Kidney (tissue), 13 donors: ENCODE measurements at regions not wholly inside any gene's neighbourhood (a gene's known extent, or its start where the extent isn't known, plus 50 kb on each side); places are given as distances from the start of the nearest gene placed in this dataset.

Experiments used
- DNase-seq, 5 donors: peaks; one replicate each; pipeline ENCODE4 v3.0.0-alpha.2; 2013 to 2020
- FAIRE-seq: peaks from 2 replicates; lab custom pipeline; 2012; peaks lifted over from hg19 to GRCh38; lab: Jason Lieb, UNC
- H3K27ac ChIP-seq, 2 donors: one replicate each; pipeline ENCODE4 v1.7.0; 2013; ENCODE audit warnings: low read depth in 2 of 2, low read length in 2 of 2, inconsistent platforms in 1 of 2
- H3K27me3 ChIP-seq: one replicate; pipeline ENCODE4 v1.7.1; 2013; ENCODE audit warnings: low read length, inconsistent platforms; ENCODE audit not compliant: control insufficient read depth, insufficient read depth
- H3K36me3 ChIP-seq, 3 donors: one replicate each; pipeline versions ENCODE4 v1.7.0 to v1.7.1; 2013; ENCODE audit warnings: low read length in 3 of 3, control low read depth in 1 of 3, inconsistent platforms in 1 of 3; ENCODE audit not compliant: insufficient read depth in 3 of 3, control insufficient read depth in 2 of 3
- H3K4me1 ChIP-seq, 3 donors: one replicate each; pipeline versions ENCODE4 v1.7.0 to v1.7.1; 2013; ENCODE audit warnings: low read length in 3 of 3, inconsistent platforms in 1 of 3, low read depth in 1 of 3; ENCODE audit not compliant: control insufficient read depth in 2 of 3, insufficient read depth in 2 of 3
- H3K4me3 ChIP-seq, 3 donors: one replicate each; pipeline versions ENCODE4 v1.7.0 to v1.8.1; 2013; ENCODE audit warnings: low read length in 3 of 3, control low read depth in 1 of 3, inconsistent platforms in 1 of 3
- H3K9ac ChIP-seq, 3 donors: one replicate each; pipeline versions ENCODE4 v1.7.0 to v1.7.1; 2013; ENCODE audit warnings: low read length in 3 of 3, control low read depth in 1 of 3, inconsistent platforms in 1 of 3
- H3K9me3 ChIP-seq, 3 donors: one replicate each; pipeline versions ENCODE4 v1.7.0 to v1.7.1; 2013; ENCODE audit warnings: low read length in 3 of 3, control low read depth in 1 of 3, inconsistent platforms in 1 of 3; ENCODE audit not compliant: control insufficient read depth in 2 of 3, insufficient read depth in 1 of 3
- CTCF ChIP-seq: IDR thresholded peaks from 3 replicates; pipeline ENCODE4 v1.5.1; 2012; ENCODE audit warnings: mild to moderate bottlenecking, moderate library complexity, borderline replicate concordance; ENCODE audit not compliant: insufficient read depth; ENCODE audit errors: extremely low read depth
- intact Hi-C: fragments of 100-400 bp; cut with DNase I; formaldehyde crosslinking; loops from one replicate; pipeline ENCODE4 v1.11.1; 2022
- donor health status: control.
- donor health status: control.
- donor health status: control.
- donor health status: control.
- donor health status: control.
- donor health status: DM: yes; HTN: yes; CAD: no.
- donor health status: Normal renal cell carcinoma (clear cell type).

- intact Hi-C loops = no loop called here
- Histone ChIP-seq H3K27me3 (no peaks in the 10 kb centered on the region), H3K9ac (no peak overlapping the region), H3K4me1 (no peaks in the 10 kb centered on the region), H3K4me3 (no peak overlapping the region), H3K27ac (no peak overlapping the region), H3K36me3 (no peaks in the 10 kb centered on the region), H3K9me3 (no peaks in the 10 kb centered on the region)
- no peak for DNase-seq
- TF ChIP-seq CTCF = no peak
- FAIRE-seq = no peak
Measured at GRCh38 chr12:28938056-28938455, 211.0 kb upstream of the FAR2 start.

- Histone ChIP-seq H3K4me3 (no peak overlapping the region), H3K27me3 (no peaks in the 10 kb centered on the region), H3K36me3 (no peaks in the 10 kb centered on the region), H3K9me3 (no peaks in the 10 kb centered on the region), H3K4me1 (no peaks in the 10 kb centered on the region), H3K27ac (no peak overlapping the region), H3K9ac (no peak overlapping the region)
- FAIRE-seq (no peak), DNase-seq (peak in 3 of 5 donors; percentile 39 to 57 (median 56))
- TF ChIP-seq CTCF = no peak
- intact Hi-C loops = no loop called here
Measured at GRCh38 chr12:28938581-28939235, 210.4 kb upstream of the FAR2 start.

- no peak overlapping the region for H3K27ac ChIP-seq
- H3K4me1 ChIP-seq = no peaks in the 10 kb centered on the region
- H3K9ac ChIP-seq = no peak overlapping the region
- intact Hi-C loops = no loop called here
- no peak for FAIRE-seq
- H3K36me3 ChIP-seq = no peaks in the 10 kb centered on the region
- H3K4me3 ChIP-seq = no peak overlapping the region
- no peaks in the 10 kb centered on the region for H3K27me3 ChIP-seq
- no peaks in the 10 kb centered on the region for H3K9me3 ChIP-seq
- DNase-seq = no peak
- no peak for TF ChIP-seq CTCF
Measured at GRCh38 chr12:28939427-28939826, 209.7 kb upstream of the FAR2 start.

DNA sequence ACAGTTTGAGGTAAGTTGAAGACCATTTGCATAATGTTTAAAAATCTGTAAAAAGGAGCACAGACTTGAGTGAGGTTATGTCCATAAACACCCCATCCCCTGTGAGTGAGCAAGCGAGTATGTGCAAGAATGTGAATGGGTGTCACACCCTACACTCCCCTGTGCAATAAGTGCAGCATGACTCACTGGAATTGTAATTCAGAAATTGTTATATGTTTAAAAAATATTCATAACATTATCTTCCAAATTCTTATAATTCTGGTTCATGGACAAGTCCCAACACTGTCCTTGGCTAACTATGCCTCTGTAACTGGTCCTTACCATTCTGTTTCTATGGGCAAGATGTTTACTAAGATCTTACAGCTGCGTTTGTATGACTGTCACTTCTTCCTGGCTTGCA is 207.8 kb upstream of the FAR2 start:
- H3K27me3 ChIP-seq = no peaks in the 10 kb centered on the region
- FAIRE-seq (no peak), DNase-seq (no peak)
- intact Hi-C loops = no loop called here
- no peak overlapping the region for H3K4me3 ChIP-seq
- H3K9ac ChIP-seq = no peak overlapping the region
- H3K36me3 ChIP-seq = no peaks in the 10 kb centered on the region
- no peak for TF ChIP-seq CTCF
- no peaks in the 10 kb centered on the region for H3K9me3 ChIP-seq
- H3K27ac ChIP-seq = no peak overlapping the region
- no peaks in the 10 kb centered on the region for H3K4me1 ChIP-seq
